Neural crest cell (in vitro differentiated cells): ENCODE measurements at regions not wholly inside any gene's neighbourhood (a gene's known extent, or its start where the extent isn't known, plus 50 kb on each side); places are given as distances from the start of the nearest gene placed in this dataset.

Source experiments
- DNase-seq: peaks from one replicate; pipeline ENCODE4 v3.0.0; 2021; ENCODE audit warnings: low read depth, mixed read lengths, low spot score
- H3K27ac Mint-ChIP-seq: one replicate; pipeline ENCODE4 v1.8.0; 2021; ENCODE audit warnings: mild to moderate bottlenecking, mixed read lengths; ENCODE audit not compliant: unreplicated experiment
- H3K27me3 Mint-ChIP-seq: 2 replicates; pipeline ENCODE4 v1.8.0; 2021; ENCODE audit warnings: low read depth, mild to moderate bottlenecking, mixed read lengths
- H3K36me3 Mint-ChIP-seq: 2 replicates; pipeline ENCODE4 v1.8.0; 2021; ENCODE audit warnings: low read depth, mild to moderate bottlenecking, mixed read lengths
- H3K4me1 Mint-ChIP-seq: 2 replicates; pipeline ENCODE4 v1.8.0; 2021; ENCODE audit warnings: mixed read lengths
- H3K4me3 Mint-ChIP-seq: one replicate; pipeline ENCODE4 v1.8.0; 2021; ENCODE audit warnings: mild to moderate bottlenecking, mixed read lengths
- H3K9me3 Mint-ChIP-seq: 2 replicates; pipeline ENCODE4 v1.8.0; 2021; ENCODE audit warnings: mixed read lengths
- CTCF ChIP-seq: fragments of 200-600 bp; sonication (generic); conservative IDR thresholded peaks from 2 replicates; pipeline ENCODE4 v1.5.0; 2021; ENCODE audit warnings: antibody characterized with exemption, mild to moderate bottlenecking

DNA sequence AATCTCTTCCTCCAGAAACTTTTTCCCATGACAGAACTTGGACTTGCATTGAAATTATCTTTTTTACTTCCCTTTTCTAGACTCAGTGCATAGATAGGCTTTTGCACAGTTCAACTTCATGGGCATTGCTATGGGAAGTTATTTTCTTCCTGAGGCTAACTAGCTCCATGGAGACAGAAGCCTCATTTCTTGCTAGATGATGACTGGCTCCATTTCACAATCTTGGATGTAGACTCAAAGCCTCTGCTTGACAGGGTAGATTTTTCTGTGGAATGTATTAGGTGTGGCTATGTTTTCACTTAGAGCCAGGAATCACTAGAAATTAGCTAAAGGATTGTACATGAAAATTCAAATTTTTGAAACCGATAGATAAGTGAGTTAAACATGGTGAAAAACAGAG is 884.1 kb upstream of the MGAT4C start:
- Mint-ChIP-seq H3K4me3 (no peak overlapping the region), H3K27me3 (no peaks in the 10 kb centered on the region), H3K36me3 (no peaks in the 10 kb centered on the region), H3K4me1 (no peaks in the 10 kb centered on the region), H3K9me3 (no peaks in the 10 kb centered on the region), H3K27ac (no peak overlapping the region)
- TF ChIP-seq CTCF = no peak
- DNase-seq = no peak

DNA sequence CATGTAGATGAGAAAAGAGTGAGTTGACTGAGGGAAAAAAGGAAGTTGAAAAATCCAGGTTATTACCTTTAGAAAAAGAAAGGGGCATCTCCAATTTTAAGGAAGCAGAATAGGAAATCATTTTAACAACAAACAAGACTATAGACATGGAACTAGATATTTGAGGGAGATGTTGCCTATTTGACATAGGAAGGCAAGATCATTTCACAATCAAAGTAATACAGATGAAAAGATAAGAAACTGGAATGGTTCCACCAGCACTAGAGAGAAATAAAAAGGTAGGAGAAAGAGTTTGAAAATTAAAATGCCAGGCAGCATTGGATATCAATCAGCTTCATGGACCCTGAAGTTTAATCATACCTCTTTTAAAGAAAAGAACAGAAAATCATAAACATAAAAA is 881.0 kb upstream of the MGAT4C start:
- no peaks in the 10 kb centered on the region for H3K36me3 Mint-ChIP-seq

GRCh38 chr12:87136330-87136976 is 880.3 kb upstream of the MGAT4C start:
- TF ChIP-seq CTCF = no peak
- H3K27ac Mint-ChIP-seq = no peak overlapping the region
- H3K4me3 Mint-ChIP-seq = no peak overlapping the region
- H3K4me1 Mint-ChIP-seq = no peaks in the 10 kb centered on the region
- DNase-seq = no peak
- H3K9me3 Mint-ChIP-seq = no peaks in the 10 kb centered on the region
- H3K27me3 Mint-ChIP-seq = no peaks in the 10 kb centered on the region
- H3K36me3 Mint-ChIP-seq = no peaks in the 10 kb centered on the region

More for the DNA sequence above, 881.0 kb upstream of the MGAT4C start:
- H3K4me3 Mint-ChIP-seq = no peak overlapping the region
- H3K27me3 Mint-ChIP-seq = no peaks in the 10 kb centered on the region
- TF ChIP-seq CTCF = no peak
- H3K4me1 Mint-ChIP-seq = no peaks in the 10 kb centered on the region
- no peak for DNase-seq
- no peaks in the 10 kb centered on the region for H3K9me3 Mint-ChIP-seq
- H3K27ac Mint-ChIP-seq = no peak overlapping the region

DNA sequence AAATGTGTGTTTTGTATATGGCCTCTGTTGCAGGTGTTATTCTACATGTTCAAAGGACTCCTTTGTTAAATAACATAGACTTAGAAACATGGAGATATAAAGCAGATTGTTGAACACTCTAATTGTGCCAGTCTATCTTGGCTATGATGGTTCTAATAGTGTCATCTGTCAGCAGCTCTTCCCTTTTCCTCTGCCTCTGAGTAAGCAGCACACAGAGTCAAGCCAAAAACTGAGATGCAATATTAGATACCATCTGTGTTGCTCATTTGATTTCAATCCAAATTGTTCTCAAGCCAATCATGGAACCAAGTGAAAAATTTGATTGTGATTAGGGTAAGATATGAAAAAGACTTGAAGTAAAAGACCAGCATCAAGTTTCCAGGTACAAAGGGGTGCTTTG is 871.1 kb upstream of the MGAT4C start:
- Mint-ChIP-seq H3K4me3 (no peak overlapping the region), H3K4me1 (no peaks in the 10 kb centered on the region), H3K27me3 (no peaks in the 10 kb centered on the region), H3K36me3 (no peaks in the 10 kb centered on the region), H3K9me3 (no peaks in the 10 kb centered on the region), H3K27ac (no peak overlapping the region)
- no peak for TF ChIP-seq CTCF
- DNase-seq = no peak

DNA sequence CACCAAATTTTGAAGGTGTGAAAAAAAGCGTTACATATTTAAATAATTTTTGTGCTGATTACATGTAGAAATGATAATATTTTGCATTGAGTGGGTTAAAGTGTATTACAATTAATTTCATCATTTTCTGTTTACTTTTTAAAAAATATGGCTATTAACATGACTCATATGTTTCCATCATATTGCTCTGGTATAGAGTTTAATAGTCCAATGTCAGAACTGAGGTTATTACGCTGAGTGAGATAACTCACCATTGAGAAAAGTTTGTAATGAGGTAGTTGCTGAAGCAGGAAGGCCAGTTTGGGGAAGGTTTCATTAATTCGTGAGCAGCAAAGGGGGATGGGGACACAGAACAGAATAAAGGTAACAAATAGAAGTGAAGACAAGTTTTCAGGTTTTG is 865.7 kb upstream of the MGAT4C start:
- H3K9me3 Mint-ChIP-seq = no peaks in the 10 kb centered on the region
- no peak for DNase-seq
- no peaks in the 10 kb centered on the region for H3K27me3 Mint-ChIP-seq
- H3K4me1 Mint-ChIP-seq = no peaks in the 10 kb centered on the region
- no peak overlapping the region for H3K27ac Mint-ChIP-seq
- H3K4me3 Mint-ChIP-seq = no peak overlapping the region
- no peaks in the 10 kb centered on the region for H3K36me3 Mint-ChIP-seq
- no peak for TF ChIP-seq CTCF
